ENCODE measurements at regions not wholly inside any gene's neighbourhood (a gene's known extent, or its start where the extent isn't known, plus 50 kb on each side); places are given as distances from the start of the nearest gene placed in this dataset.

- peaks cover 0 to under 1% (median 0%) of the 10 kb centered on the region in 3 donors for H3K4me1 ChIP-seq
- no peak for ATAC-seq
- no peaks in the 10 kb centered on the region for H3K27me3 ChIP-seq
- WGBS, 2 donors (ENCODE audit: low coverage in 1 of 2), result 67 to 83% methylated on average over 1 to 2 of the region's 3 CpGs
- no peak overlapping the region for H3K4me3 ChIP-seq
- H3K36me3 ChIP-seq, result no peaks in the 10 kb centered on the region
- H3K27ac ChIP-seq, result no peak overlapping the region
- no peak for TF ChIP-seq POLR2AphosphoS5 (IDR thresholded peaks at IDR 0.05)
- TF ChIP-seq POLR2A (IDR thresholded peaks at IDR 0.05), result no peak
- TF ChIP-seq EP300 (IDR thresholded peaks at IDR 0.05), result no peak
- TF ChIP-seq, protein P1, sequence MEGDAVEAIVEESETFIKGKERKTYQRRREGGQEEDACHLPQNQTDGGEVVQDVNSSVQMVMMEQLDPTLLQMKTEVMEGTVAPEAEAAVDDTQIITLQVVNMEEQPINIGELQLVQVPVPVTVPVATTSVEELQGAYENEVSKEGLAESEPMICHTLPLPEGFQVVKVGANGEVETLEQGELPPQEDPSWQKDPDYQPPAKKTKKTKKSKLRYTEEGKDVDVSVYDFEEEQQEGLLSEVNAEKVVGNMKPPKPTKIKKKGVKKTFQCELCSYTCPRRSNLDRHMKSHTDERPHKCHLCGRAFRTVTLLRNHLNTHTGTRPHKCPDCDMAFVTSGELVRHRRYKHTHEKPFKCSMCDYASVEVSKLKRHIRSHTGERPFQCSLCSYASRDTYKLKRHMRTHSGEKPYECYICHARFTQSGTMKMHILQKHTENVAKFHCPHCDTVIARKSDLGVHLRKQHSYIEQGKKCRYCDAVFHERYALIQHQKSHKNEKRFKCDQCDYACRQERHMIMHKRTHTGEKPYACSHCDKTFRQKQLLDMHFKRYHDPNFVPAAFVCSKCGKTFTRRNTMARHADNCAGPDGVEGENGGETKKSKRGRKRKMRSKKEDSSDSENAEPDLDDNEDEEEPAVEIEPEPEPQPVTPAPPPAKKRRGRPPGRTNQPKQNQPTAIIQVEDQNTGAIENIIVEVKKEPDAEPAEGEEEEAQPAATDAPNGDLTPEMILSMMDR (IDR thresholded peaks at IDR 0.05), result no peak
- no peaks in the 10 kb centered on the region for H3K9me3 ChIP-seq
These were observed 52.0 kb downstream of the LRATD1 start for GRCh38 chr2:14684516-14684915.

DNA sequence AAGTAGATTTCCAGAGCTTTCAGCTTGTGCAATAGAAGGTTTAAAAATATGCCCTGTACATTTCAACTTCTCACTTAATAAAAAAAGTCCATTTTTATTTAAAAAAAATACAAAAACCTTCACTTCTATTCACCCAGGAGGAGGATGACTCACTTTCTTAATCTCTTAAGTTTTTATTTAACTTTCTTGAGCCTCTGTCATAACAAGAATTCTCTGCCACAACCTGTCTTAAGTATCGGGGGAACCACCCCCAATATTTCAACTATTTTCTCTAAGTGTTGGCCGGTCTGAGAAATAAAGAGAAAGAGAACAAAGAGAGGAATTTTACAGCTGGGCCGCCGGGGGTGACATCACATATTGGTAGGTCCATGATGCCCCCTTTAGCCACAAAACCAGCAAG, 58.4 kb downstream of the LRATD1 start:
- TF ChIP-seq EP300 (IDR thresholded peaks at IDR 0.05), result no peak
- no peak for TF ChIP-seq POLR2AphosphoS5 (IDR thresholded peaks at IDR 0.05)
- TF ChIP-seq, protein P1 (IDR thresholded peaks at IDR 0.05), result no peak
- no peak for TF ChIP-seq POLR2A (IDR thresholded peaks at IDR 0.05)
- H3K27me3 ChIP-seq, result no peaks in the 10 kb centered on the region
- no peak overlapping the region for H3K27ac ChIP-seq
- peaks cover 0 to 6% (median 0%) of the 10 kb centered on the region in 3 donors for H3K9me3 ChIP-seq
- WGBS, 2 donors (ENCODE audit: low coverage in 1 of 2), result 63 to 90% methylated on average over 1 to 4 of the region's 4 CpGs
- no peak overlapping the region for H3K4me3 ChIP-seq
- H3K36me3 ChIP-seq, result no peaks in the 10 kb centered on the region
- no peak for ATAC-seq
- no peaks in the 10 kb centered on the region for H3K4me1 ChIP-seq

- no peaks in the 10 kb centered on the region for H3K4me1 ChIP-seq
- no peak for ATAC-seq
- TF ChIP-seq POLR2A (IDR thresholded peaks at IDR 0.05) (no peak), EP300 (IDR thresholded peaks at IDR 0.05) (no peak), POLR2AphosphoS5 (IDR thresholded peaks at IDR 0.05) (no peak)
- TF ChIP-seq, protein P1 (IDR thresholded peaks at IDR 0.05), result no peak
- H3K27ac ChIP-seq, result no peak overlapping the region
- H3K27me3 ChIP-seq, result no peaks in the 10 kb centered on the region
- H3K36me3 ChIP-seq, result no peaks in the 10 kb centered on the region
- 71 to 88% methylated on average over 2 of the region's 2 CpGs for WGBS, 2 donors (ENCODE audit: low coverage in 1 of 2)
- no peak overlapping the region for H3K4me3 ChIP-seq
- H3K9me3 ChIP-seq, result peaks cover 0 to 6% (median 0%) of the 10 kb centered on the region in 3 donors
These were observed 61.4 kb downstream of the LRATD1 start for GRCh38 chr2:14693874-14694273.

DNA sequence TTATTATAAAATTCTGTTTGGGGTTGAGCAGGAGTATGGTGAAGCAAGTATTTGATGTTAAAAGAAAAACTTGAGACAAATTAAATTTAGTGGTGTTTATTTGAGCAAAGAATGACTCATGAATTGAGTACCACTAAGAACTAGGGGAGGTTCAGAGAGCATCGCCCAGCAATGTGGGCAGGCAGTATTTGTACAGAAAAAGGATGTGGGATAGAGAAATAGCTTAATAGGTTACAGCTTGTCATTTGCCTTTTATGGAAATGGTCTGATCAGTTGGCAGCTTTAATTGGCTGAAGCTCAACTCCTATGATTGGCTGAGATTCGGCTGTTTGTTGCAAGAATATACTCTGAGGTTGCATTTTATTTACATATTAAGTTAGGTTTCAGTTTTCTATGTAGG, 68.2 kb downstream of the LRATD1 start:
- H3K4me3 ChIP-seq, result no peak overlapping the region
- no peaks in the 10 kb centered on the region for H3K9me3 ChIP-seq
- no peak for ATAC-seq
- H3K36me3 ChIP-seq, result no peaks in the 10 kb centered on the region
- TF ChIP-seq, protein P1 (IDR thresholded peaks at IDR 0.05), result no peak
- TF ChIP-seq POLR2AphosphoS5 (IDR thresholded peaks at IDR 0.05) (no peak), POLR2A (IDR thresholded peaks at IDR 0.05) (no peak), EP300 (IDR thresholded peaks at IDR 0.05) (no peak)
- no peak overlapping the region for H3K27ac ChIP-seq
- no peaks in the 10 kb centered on the region for H3K27me3 ChIP-seq
- 58 to 88% methylated on average over 2 of the region's 2 CpGs for WGBS, 2 donors (ENCODE audit: low coverage in 1 of 2)
- no peaks in the 10 kb centered on the region for H3K4me1 ChIP-seq

GRCh38 chr2:14702258-14702657, 69.7 kb downstream of the LRATD1 start:
- 90% methylated on average over 3 of the region's 3 CpGs; no CpG with 5 or more reads in 1 of the 2 donors for WGBS, 2 donors (ENCODE audit: low coverage in 1 of 2)
- ATAC-seq, result no peak
- no peak for TF ChIP-seq POLR2A (IDR thresholded peaks at IDR 0.05)
- TF ChIP-seq, protein P1 (IDR thresholded peaks at IDR 0.05), result no peak
- TF ChIP-seq POLR2AphosphoS5 (IDR thresholded peaks at IDR 0.05), result no peak
- no peak for TF ChIP-seq EP300 (IDR thresholded peaks at IDR 0.05)
- Histone ChIP-seq H3K9me3 (no peaks in the 10 kb centered on the region), H3K27ac (no peak overlapping the region), H3K4me1 (no peaks in the 10 kb centered on the region), H3K27me3 (no peaks in the 10 kb centered on the region), H3K36me3 (no peaks in the 10 kb centered on the region), H3K4me3 (no peak overlapping the region)
